Amygdala (tissue), 56 donors: ENCODE measurements at regions not wholly inside any gene's neighbourhood (a gene's known extent, or its start where the extent isn't known, plus 50 kb on each side); places are given as distances from the start of the nearest gene placed in this dataset.
"Not testable (repeated sequence)": the region's sequence is repeated elsewhere in the genome, so short reads cannot be mapped to it uniquely, and the experiment has no call there.

Source experiments
- DNase-seq, 56 donors: peaks; one replicate each; lab custom pipeline; 2025; lab: John Stamatoyannopoulos, UW

DNA sequence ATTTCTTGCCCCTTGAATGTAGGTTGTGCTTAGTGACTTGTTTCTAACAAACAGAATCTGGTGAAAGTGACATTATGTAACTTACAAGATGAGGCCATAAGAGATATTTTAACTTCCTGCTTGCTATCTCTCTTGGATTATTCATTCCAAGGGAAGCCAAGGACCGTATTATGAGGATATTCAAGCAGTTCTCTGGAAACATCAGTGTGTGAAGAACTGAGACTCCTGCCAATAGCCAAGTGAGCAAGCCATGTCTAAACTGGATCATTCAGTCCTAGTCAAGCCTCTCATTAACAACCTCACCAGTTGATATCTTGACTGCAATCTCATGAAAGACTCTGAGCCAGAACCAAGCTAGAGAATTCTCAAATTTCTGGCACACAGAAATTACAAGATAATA, 765.1 kb upstream of the SLC8A1 start:
- no peak for DNase-seq

DNA sequence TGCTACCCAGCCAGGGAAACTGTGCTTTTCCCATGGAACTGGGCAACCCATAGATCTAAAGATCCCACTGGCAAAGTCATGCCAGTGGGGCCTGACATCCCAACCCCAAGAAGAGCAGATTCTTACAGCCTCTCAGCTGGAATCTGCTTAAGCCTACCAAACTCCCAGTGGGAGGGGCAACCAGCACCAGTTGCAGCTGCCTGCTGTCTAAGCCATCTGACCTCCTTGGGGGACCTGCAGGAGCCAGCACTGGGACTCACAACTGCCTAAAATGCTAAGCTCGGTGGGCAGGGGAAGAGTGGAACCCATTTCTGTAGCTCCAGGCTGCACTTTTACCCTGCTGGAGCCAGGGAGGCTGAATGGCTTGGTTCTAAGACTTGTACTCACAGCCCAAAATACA, 770.7 kb upstream of the SLC8A1 start:
- no peak for DNase-seq

- no peak for DNase-seq
These were observed 782.2 kb upstream of the SLC8A1 start for GRCh38 chr2:41234093-41234492.

GRCh38 chr2:41241325-41242000, 789.6 kb upstream of the SLC8A1 start:
- no peak for DNase-seq

DNA sequence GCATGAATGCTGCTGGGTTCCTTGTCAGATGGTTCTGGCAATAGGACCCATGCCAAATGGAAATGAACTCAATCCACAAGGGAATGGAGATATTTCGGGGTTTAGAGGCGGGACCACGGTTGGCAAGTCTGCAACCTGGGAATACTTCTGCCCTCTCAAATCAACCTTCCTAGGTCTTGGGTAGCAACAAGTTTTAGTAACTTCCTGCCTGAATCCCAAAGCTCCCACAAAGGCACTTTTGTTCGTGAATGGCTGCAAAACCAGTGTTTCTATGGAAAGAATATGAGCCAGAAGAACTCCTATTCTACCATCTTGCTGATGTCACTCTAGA, 790.1 kb upstream of the SLC8A1 start:
- DNase-seq, result no peak

GRCh38 chr2:41267929-41268659, 779.7 kb upstream of the PKDCC start:
- DNase-seq, result peak in 1 of 56 donors; percentile 3

DNA sequence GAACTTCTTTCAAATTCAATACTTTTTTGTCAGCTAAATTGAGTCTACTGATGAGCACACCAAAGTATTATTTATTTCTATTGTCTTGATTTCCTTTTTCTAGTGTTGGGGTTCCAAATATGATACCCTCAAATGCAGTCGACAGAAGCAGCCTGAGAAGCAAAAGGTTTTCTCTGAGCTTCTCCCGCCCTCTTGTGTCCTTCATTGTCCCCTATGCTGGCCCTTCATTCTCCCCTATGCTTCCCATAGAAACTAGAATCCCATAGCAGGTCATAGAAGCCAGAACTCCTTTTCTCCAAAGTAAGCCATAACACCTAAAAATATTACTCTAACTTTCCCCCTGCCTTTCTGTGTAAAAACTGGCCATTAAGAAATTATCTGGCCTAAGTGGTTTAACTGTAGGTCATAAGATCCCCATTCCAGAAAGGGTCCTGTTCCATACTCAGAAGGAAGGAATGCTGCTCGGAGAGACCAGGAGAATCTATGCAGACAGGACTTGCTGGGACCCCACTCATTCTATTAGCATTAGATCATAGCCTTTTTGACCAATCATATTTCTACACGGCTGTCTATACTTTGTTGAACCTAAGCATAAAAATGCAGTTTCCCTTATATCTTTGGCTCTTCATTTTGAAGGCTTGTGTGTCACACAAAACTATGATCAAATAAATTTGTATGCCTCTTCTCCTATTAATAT, 764.6 kb upstream of the PKDCC start:
- no peak for DNase-seq

- DNase-seq, result no peak
These were observed 754.3 kb upstream of the PKDCC start for GRCh38 chr2:41293491-41293890.

GRCh38 chr2:41294331-41294730, 753.5 kb upstream of the PKDCC start:
- DNase-seq, result no peak

GRCh38 chr2:41313082-41313481, 734.7 kb upstream of the PKDCC start:
- DNase-seq, result no peak

DNA sequence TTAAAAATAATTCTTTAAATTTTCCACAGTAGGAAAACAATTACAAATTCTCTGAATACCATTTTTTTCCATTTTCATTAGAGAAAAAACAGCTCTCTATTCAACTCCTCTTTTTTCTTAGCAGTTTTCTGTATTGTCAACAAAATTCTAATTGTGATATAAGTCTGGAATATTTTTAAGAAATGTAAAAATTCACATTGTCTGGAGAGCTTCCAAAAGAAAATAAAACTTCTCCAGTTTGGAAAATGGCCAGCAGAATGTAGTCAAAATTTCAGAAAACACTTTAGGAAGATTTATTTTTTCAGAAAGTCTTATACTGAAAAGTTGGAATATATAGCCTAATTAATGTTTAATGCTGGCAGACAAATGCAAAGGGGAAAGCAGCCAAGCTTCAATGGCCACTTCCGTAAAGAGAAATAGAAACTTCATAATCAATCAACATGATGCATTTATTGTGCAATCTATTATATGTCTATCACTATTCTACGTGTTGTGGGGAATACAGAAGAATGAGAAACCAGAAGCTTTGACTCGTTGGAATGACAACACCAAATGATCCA, 733.2 kb upstream of the PKDCC start:
- no peak for DNase-seq

DNA sequence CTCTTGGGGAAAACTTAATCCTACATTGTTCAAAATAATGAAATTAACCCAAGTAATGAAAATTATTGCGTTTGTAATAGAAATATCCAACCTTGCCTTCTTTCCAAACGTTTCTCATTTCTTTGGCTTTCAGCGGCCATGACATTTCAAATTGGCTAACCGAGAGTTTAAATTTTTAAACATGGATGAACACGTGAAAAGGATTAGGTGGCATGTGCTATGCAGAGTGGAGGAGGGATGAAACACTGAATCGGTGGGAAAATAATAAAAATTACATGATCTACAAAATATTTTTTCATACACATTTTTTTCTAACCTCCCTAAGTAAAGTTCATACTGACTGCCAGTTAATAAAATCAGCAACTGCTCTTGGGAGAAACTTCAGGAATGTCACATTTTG, 728.4 kb upstream of the PKDCC start:
- DNase-seq, result no peak

DNA sequence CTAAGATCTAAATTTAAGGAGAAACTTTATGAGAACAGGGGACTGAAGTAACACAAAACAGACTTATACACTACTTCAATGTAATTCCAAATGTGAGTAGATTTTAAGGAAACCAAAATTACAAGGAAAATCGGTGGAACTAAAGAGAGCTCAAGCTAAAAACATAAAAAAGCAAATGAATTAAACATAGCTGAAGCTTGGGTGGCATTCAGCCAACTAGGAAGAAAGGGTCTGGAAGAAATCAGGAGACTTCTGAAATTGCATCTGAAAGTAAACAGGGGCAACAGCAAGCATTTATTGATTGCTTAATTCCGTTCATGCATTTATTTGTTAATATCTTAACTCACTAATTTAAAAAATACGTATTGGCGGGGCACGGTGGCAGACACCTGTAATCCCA, 727.3 kb upstream of the PKDCC start:
- no peak for DNase-seq

DNA sequence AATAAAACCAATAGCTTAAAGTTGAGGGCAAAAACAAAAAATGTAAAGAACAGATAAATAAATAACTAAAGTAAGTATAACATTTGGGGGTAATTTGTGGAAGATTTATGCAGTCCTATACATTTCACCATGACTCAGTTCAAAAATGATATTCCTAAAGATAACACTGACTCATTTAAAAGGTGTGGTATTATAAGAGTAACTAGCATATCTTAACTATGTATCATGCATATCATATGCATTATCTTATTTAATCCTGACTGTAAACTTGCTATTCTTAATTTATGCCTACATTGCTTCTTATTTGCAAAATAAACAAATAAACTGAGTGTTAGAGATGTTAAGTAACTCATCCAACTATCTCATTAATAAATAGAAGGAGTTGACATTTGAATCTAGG, 726.5 kb upstream of the PKDCC start:
- no peak for DNase-seq

GRCh38 chr2:41326851-41327250, 721.0 kb upstream of the PKDCC start:
- DNase-seq, result no peak

GRCh38 chr2:41329040-41329439, 718.8 kb upstream of the PKDCC start:
- no peak for DNase-seq

GRCh38 chr2:41334159-41334558, 713.7 kb upstream of the PKDCC start:
- DNase-seq, result no peak

DNA sequence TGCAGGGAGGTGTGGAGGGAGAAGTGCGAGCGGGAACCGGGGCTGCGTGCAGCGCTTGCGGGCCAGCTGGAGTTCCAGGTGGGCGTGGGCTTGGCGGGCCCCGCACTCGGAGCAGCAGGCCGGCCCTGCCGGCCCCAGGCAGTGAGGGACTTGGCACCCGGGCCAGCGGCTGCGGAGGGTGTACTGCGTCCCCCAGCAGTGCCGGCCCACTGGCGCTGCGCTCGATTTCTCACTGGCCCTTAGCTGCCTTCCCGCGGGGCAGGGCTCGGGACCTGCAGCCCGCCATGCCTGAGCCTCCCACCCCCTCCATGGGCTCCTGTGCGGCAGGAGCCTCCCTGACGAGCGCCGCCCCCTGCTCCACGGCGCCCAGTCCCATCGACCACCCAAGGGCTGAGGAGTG, 712.2 kb upstream of the PKDCC start:
- not testable (repeated sequence) for DNase-seq

GRCh38 chr2:41337956-41338355, 709.9 kb upstream of the PKDCC start:
- DNase-seq, result no peak

- DNase-seq, result no peak
These were observed 703.3 kb upstream of the PKDCC start for GRCh38 chr2:41344529-41344928.

- no peak for DNase-seq
These were observed 694.8 kb upstream of the PKDCC start for GRCh38 chr2:41353060-41353459.

- DNase-seq, result no peak
These were observed 692.0 kb upstream of the PKDCC start for GRCh38 chr2:41355794-41356193.
